MM.1S (cell line): ENCODE measurements at regions not wholly inside any gene's neighbourhood (a gene's known extent, or its start where the extent isn't known, plus 50 kb on each side); places are given as distances from the start of the nearest gene placed in this dataset.

Experiments
- EZH2 ChIP-seq: fragments of 300-600 bp; sonication (generic); optimal IDR thresholded peaks from 2 replicates; pipeline ENCODE3; 2017; ENCODE audit warnings: low read depth, mild to moderate bottlenecking, antibody characterized with exemption, low read length, mixed read lengths
- TF ChIP-seq, protein P1 (sequence below): fragments of 300-600 bp; sonication (generic); IDR thresholded peaks from 2 replicates; pipeline ENCODE4 v1.5.1; 2016; ENCODE audit warnings: antibody characterized with exemption, low read length, mixed read lengths

DNA sequence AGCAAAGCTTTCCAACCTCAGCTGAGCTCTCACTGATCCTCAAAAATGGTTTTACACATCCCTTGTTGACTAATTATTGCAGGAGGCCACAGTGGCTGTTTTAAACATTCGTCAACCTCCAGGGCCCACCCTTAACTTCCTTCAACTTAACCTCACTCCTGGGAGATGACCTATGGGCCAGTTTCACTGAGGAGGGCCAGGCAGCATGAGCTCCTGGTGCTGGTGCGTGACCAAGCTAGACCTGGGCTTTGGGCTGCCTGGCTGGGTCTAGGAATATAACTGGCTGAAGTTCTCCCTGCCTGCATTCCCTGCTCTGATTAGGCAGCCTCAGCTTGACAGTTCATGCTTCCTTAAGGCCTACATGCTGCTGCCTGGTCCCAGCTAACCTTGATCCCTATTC is 273.7 kb upstream of the ATP11B start:
- TF ChIP-seq EZH2: no peak
- TF ChIP-seq, protein P1, sequence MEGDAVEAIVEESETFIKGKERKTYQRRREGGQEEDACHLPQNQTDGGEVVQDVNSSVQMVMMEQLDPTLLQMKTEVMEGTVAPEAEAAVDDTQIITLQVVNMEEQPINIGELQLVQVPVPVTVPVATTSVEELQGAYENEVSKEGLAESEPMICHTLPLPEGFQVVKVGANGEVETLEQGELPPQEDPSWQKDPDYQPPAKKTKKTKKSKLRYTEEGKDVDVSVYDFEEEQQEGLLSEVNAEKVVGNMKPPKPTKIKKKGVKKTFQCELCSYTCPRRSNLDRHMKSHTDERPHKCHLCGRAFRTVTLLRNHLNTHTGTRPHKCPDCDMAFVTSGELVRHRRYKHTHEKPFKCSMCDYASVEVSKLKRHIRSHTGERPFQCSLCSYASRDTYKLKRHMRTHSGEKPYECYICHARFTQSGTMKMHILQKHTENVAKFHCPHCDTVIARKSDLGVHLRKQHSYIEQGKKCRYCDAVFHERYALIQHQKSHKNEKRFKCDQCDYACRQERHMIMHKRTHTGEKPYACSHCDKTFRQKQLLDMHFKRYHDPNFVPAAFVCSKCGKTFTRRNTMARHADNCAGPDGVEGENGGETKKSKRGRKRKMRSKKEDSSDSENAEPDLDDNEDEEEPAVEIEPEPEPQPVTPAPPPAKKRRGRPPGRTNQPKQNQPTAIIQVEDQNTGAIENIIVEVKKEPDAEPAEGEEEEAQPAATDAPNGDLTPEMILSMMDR: no peak
